ENCODE measurements at regions not wholly inside any gene's neighbourhood (a gene's known extent, or its start where the extent isn't known, plus 50 kb on each side); places are given as distances from the start of the nearest gene placed in this dataset.

DNA sequence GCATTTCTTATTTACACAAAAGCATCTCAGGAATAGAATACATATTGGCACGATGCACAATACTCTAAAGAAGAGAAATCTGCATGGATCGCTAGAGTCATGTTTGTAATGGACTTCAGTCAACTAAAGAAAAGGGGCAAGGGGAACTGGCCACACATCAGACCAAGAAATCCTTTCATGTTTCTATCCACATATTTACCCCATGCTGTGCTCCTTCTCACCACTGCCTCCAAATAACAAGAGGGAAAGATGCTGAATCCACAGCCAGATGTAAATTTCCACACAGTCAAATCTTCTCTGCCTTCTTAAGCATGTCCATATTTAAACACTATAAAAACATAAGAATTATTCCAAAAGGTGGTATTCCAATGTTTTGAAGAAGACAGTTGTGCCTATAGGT is 67.6 kb downstream of the COX18 start:
- DNase-seq = no peak

DNA sequence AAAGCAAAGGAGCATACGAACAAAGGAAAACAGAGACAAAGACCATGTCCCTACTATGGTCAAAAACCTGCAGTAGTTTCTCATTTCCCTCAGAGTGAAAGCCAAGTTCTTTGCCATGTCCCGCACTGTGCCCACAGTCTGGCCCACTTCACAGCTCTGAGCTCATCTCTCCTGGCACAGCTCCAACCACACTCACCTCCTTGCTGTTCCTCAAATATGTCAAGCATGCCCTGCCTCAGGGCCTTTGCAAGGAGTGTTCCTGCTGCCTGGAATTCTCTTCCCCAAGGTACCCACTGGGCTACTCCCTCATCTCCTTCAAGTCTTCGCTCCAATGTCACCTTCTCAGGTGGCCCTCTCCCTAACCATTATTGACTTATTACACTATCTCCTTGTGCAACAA is 72.1 kb downstream of the COX18 start:
- no peak for DNase-seq

DNA sequence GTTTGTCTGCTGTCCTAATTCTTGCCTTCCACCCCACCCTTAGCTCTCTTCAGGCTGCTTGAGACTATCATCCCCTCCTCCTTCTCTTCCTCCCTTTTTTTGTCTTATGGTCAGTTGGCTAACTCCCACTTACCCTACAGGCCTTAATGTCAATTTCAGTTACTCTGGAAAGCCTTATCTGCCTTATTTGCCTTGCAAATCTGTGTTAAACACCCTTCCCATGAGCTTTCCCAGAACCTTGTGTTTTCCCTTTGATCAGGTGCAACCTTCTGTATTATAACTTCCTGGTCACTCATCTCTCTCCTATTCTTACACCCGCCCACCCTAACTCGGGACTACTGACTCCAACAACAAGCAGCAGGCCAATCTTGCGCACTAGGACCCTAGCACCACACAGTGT is 74.8 kb downstream of the COX18 start:
- DNase-seq = no peak

DNA sequence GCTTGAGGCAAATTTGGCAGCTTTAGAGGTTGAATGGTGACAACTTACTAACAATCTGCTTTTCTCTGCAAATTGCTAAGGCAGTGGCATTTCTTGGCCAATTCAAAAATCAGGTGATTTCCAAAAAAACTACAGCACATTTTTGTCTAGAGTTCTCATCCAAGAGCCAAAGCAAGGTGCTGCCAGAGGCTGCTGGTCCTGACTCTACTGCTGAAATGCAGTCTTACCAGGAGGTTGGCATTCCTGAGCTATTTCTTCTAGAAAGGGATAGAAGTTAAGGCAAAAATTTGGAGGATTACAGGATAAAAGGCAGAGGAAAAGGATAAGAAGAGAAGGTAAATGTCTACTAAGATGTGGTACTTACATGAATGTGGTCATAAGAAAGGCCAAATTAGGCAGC is 75.6 kb downstream of the COX18 start:
- DNase-seq = no peak

DNA sequence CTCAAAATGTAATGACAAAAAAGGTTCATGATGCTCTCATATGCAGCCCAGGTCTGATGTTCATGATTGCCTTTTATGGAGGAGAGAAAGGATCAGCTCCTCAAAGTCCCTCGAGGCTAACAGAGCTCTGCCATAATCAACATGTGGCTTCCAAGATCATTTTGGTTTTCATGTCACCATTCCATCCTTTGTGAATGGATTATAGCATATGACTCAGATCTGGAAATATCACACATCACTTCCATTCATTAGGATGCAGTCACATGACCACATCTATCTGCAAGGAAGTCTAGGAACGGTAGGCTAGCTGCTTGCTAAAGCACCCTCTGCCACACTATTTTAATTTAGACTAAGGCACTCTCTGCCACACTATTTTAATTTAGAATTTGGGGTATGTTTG is 77.6 kb downstream of the COX18 start:
- no peak for DNase-seq

DNA sequence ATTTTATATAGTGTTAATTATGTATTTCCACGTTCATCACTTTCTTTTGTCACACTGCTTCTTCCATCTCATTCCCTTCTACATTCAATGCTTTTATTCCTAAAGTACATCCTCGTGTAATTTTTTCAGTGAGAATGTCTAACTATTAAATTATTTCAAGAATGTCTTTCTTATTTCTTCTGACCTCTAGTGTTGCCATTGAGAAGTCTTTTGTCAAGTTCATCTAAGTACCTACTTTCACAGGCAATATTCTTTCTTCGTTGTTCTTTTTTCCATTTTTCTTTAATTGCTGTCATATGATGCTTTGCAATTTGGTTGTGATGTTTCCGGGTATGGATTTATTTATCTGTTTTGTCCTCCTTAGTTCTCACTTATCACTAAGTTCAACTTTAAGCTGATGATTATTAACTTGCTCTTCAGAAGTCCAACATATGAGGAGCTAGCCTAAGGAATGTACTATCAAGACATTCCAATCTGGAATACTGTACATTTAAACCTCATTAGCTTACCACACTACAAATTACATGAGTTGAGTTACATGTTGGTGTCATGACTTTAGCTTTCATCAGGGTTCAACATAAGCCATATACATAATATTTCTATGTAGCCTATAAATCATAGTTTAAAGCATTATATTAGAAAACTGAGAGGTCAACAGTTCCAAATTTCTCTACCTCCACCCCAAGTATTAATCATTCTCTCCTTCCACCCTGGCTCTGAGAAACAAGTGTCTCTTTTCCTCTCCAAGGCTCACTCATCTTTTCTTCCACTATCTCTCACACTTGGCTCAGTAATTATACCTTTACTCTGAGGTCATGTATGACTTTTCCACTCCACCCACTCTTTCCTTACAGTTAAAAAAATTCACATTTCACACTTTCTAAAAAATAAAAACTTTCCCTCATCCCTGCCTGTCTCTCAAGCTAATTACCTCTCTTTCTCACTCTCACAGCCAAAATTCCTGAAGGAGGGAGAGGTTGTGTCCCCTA is 81.5 kb downstream of the COX18 start:
- DNase-seq = no peak

DNA sequence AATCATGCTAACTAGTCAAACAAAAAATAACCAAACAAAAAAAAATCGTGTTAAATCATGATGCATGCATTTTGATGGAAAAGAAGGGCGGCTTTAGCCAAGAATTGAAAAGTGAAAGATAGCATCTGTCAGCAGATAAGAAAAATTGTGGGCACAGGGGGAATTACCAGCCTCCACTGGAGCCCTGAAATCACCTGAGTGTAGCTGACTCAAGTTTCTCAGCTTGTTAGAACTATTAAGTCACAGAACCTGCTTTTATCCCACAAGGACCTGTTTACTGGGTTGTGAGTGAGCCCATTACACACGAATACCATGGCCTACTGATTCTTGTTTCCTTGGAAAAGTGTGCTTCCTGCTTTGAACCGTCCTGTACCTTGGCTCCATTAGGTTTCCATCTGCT is 85.2 kb downstream of the COX18 start:
- no peak for DNase-seq

DNA sequence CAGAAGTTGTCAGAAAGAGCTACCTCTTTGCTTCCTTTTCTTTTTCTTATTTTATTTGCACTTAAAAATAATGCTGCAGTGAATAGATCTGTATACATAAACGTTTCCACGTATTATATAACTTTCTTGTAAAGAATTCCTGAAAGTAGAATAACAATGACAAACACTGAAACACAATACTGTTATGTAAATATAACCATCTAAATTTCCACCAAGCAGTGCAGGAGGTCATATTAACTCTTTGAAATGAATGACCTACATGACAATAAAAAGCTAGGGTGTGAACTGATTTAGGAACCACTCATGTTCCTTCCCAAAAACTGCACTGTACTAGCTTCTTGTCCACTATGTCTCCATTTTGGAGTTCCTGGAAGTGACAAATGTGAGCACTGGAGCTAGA is 85.8 kb downstream of the COX18 start:
- DNase-seq = no peak

DNA sequence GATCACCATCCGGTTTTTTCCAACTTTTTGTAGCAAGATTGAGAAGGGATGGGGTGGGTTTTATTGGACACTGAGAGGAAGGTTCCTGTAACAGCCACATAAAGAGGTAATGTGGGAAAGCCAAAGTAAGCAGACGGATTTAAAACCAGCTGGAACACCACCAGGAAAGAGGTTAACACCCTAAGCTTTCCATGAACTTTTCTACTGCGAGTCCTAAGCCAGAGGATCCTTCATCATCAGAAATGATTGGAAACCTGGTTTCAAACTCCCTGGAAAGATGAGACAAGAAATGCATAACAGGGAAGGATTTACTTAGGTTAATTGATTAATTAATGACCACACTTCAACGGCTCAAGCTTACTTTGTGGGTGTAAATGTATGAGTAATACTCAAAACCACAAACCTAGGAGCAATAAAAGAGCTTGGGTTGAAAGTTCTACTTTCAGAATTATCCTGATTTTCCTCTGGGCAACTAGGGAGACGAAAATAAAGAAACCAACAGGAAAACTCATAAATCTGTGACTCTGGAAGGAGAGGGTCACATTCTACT is 91.5 kb downstream of the COX18 start:
- DNase-seq = no peak

DNA sequence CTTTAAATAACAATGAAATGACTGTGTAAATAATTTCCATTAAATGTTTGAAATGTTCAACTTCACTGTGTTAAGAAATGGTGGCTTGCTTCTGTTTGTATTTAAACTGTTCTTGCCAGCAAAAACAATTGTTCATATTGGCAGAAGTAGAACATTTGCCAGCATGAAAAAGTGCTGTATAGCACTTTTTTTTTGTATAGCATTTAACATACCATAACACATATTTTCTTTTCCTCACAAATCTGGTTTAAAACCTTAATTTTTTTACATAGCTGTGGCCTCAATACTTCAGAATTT is 94.1 kb downstream of the COX18 start:
- no peak for DNase-seq

DNA sequence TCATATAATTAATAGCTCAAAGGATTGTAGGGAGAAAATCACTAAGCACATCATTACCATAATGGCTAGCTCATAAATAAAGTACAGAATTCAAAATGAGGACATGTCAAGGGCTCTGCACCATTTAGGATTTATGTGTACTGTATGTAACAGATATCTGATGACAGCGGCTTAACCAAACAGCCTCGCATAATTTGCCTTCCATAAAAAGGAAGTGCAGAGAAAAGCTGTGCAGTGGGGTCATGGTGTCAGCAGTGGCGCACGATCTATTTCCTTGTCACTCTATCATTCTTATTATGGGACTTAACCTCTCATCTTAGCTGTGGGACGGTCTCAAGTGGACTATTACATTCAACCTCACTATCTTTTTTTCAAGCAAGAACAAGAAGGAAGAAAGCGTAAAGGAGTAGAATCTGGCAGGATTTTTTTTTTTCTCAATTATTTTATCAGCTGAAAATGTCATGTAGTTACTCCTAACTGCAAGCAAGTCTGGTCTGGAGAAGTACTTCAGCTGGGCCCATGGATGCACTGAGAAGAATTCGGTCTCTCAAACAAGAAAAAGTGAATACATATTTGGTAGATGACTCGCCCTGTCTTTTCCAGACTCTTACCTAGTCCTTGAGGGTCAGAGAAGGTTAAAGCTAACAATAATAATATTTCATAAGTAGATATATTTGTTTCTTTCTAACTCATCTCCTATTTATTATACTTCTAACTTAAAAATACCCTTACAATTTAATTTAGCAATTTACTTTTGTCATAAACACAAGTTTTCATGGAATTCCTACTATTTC is 94.6 kb downstream of the COX18 start:
- no peak for DNase-seq

DNA sequence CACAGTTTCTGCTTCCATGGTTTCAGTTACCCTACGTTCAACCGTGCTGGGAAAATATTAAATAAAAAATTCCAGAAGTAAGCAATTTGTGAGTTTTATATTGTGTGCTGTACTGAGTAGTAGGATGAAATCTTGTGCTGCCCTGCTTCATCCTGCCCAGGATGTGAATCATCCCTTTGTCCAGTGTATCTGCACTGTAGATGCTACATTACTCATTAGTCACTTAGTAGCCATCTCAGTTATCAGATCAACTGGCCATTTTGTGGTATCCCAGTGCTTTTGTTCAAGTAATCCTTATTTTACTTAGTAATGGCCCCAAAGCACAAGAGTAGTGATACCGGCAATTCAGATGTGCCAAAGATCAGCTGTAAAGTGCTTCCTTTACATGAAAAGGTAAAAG is 97.9 kb downstream of the COX18 start:
- no peak for DNase-seq

DNA sequence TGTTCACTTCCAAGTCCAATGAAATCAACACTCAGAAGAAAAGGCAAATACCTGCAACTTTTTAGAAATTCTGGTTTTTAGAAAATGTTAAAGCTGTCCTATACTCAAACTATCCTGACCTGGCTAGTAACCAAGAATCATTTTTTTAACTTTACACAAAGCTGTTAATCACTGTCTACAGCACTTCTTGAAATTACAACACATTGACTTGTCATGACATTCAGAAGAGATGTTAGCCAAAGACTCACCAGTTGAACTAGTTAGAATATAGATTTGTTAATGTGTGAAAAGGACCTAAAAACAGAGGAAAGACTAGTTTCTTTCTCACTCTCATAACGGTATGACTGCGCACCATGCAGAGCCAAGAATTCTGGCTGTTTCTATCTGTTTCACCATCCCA is 98.8 kb downstream of the COX18 start:
- no peak for DNase-seq

DNA sequence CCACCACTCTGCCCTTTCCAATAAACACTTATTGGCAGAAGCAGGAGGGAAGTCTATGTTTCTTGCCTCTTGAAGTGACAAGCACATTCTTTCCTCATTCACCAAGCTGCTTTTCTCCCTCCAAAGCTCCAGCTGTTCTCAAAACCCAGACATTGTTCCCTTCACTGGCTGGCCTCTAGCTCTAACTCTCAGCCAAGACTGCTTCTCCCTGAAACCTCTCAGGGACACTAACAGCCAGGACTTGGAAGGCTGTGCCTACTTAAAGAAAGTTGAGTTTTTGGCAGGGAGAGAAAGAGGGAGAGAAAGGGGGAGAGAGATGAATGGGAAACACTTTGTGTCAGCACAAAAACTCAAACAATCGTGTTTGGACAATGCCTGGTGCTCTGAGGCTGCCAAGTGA is 99.5 kb downstream of the COX18 start:
- no peak for DNase-seq

DNA sequence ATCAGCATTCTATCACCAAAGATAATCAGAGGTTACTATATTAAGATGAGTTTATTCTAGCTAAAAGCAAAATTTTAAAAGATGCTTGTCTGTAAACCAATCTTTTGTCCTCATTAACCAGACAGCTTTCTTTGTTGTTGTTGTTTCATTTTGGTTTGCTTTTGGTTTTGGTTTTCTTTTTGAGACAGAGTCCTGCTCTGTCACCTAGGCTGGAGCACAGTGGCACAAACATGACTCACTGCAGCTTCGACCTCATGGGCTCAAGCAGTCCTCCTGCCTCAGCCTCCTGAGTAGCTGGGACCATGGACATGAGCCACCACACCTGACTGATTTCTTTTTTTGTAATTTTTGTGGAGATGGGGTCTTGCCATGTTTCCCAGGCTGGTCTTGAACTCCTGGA is 102.9 kb downstream of the COX18 start:
- no peak for DNase-seq

DNA sequence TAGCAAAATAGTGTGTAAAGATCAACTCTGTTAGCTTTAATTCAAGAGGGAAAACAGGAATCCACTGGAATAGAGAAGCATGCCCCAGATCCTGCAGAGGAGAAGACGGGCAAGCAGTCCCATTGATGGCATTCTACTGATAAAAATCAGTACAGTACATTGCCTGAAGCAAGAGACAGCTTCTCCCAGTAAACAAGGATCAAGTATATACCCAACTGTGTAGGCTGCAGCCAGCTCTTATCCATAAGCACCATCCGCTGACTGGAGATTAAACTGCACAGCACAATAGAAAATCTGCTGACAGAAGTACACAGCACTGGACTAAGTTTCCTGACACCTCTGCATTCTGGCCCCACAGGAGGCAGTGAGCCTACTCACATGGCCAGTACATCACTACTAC is 110.1 kb downstream of the COX18 start:
- no peak for DNase-seq

DNA sequence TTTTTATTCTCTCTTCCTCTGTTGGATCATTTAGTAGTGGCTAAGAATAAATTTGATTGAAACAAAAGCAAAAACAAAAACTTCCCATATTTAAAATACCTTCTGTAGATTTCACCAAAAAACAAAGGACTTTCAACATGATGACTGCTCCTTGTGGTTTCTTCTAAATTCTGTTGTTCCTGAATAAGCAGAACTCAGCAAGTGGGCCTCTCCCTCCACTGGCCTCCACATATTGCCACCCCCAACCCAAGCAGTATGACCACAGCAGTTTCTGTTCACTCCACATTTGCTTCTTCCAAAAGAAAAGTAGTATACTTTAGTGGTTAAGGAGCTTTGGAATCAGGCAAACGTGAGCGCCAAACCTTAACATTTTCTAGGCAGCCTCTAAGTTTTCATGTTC is 114.7 kb downstream of the COX18 start:
- no peak for DNase-seq

DNA sequence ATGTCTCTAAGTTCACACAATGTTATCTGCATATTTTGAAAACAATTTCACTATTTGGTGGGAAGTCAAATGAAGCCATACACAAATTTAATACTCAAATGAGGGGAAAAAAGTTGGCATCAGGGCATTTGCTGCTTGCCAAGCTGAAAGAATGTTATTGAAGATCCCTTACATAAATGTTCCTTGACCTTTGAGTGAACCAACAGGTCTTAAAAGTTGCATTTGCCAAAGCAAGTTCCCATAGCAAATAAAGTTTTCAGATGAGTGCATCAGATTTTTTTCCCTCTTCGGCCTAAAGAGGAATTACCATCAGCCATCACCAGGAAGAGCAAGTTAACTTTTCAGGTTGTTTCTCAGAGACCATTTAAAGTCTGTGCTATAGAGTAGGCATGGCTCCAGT is 115.9 kb downstream of the COX18 start:
- no peak for DNase-seq

DNA sequence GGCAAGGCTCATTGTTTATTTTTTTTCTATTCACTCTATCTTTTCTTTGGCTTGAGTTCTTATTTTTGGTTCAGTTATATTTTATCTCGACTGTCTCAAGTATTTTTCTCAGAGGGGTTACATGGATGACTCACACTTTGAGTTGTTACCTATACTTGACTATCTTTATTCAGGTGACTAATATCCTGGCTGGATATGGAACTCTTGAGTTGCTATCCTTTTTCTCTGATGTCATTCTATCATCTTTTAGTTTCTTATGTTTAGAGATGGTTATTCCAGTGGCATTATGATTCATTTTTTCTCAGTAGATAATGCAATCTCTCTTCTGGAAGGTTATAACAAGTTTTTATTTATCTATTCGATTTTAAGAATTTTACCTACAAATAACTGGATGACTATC is 117.9 kb downstream of the COX18 start:
- no peak for DNase-seq

DNA sequence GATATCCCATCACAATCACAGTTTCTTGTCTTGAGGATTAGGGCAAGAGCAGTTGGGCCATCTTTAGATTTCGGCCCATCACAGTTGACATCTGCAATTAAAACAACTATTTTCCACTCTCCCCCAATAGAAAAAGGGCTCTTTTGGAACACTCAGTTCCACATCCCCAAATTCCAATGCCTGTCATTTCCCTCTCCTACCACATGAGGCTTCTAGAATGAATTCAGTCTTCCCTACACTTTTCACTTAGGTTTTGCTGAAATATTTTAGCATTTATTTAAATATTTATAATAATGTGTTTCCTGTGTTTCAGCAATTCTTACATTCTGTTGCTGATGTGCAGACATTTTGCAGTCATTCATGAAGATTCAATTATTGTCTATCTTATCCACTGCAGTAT is 118.4 kb downstream of the COX18 start:
- no peak for DNase-seq

DNA sequence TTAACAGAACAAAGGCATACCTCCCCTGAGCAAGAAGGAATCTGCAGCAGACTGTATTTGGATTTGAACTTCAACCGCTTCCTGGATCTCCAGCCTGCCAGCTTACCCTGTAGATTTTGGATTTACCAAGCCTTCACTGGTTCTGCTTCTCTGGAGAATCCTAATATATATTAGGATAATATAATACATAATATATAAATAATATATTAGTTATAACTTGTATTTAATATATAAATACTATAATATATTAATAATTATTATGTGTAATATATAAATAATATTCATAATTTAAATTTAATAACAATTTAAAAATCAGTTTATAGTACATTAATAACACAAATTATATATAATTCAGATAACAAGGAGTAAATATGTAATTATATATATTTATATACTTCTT is 121.4 kb downstream of the COX18 start:
- no peak for DNase-seq

DNA sequence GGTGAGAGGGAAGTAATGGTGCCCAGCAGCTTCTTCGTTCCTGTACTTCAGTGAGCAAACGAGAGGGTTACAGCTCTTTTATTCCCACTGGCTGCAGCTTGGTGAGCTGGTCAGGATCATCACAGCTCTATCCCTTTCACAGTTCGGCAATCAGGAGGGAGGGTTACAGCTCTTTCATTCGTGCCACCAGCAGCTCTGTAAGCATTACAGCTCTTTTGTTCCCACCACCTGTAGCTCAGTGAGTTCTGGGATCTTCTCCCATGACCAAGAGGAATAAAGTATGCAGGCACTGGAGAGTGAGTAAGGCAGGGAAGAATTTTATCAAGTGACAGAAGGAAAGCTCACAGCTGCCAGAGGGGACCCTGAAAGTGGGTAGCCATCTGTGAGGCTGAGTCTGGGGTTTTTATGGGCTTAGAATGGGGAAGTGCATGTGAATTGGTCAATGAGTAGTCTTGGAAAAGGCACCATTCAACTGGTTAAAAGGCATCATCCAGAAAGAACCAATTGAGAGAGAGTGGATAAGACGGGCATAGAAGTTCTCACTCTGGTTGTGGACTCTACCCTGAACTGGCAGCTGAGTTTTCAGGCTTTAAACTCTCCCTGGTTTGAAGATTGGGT is 123.7 kb downstream of the COX18 start:
- no peak for DNase-seq

DNA sequence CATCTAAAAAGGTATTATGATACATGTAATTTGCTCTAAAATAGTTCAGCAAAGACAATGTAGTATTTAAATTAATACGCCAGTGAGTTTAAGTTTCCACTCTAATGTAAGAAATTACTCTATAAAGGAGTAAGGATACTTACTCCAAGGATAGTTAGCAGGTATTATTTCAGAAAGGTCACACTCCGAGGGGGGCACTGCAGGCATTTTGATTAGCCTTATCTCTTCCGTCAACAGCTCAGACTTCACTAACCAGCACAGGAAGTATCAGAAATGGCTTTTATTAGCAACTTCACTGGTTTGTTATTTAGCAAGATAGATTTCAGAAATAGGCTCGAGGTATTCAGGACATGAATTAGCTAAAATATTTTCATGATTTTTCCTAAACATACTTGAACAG is 127.0 kb downstream of the COX18 start:
- DNase-seq = no peak

DNA sequence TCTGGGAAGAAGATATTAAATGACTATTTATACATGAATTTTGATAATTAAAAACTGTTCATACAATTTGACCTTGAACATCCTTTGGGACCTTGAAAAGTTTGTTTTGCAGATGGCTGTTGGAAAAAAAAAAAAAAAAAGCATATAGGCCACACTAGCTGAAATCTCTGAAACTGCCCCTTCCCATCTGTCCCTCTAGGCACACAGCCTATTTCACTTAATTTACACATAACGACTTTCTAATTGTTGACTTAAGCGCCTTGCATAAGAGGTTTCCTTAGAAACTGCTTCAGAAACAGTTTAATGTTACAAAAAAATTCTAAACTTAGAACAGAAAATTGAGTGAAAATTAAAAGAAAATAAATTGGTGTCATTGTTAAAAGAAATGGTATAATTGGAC is 131.0 kb downstream of the COX18 start:
- DNase-seq = no peak

Measured in CD4-positive, alpha-beta T cell treated with Interleukin-17A for 4 hours (primary cell).